22Rv1 (cell line): ENCODE measurements at regions not wholly inside any gene's neighbourhood (a gene's known extent, or its start where the extent isn't known, plus 50 kb on each side); places are given as distances from the start of the nearest gene placed in this dataset.

Experiments
- ZFX ChIP-seq: fragments of 450-650 bp; IDR thresholded peaks from 2 replicates; pipeline ENCODE4 v1.6.1; 2017; ENCODE audit warnings: antibody characterized with exemption, borderline replicate concordance
- TF ChIP-seq, protein P1 (sequence below): fragments of 450-650 bp; IDR thresholded peaks from 2 replicates; pipeline ENCODE4 v1.5.1; 2017; ENCODE audit warnings: mild to moderate bottlenecking

DNA sequence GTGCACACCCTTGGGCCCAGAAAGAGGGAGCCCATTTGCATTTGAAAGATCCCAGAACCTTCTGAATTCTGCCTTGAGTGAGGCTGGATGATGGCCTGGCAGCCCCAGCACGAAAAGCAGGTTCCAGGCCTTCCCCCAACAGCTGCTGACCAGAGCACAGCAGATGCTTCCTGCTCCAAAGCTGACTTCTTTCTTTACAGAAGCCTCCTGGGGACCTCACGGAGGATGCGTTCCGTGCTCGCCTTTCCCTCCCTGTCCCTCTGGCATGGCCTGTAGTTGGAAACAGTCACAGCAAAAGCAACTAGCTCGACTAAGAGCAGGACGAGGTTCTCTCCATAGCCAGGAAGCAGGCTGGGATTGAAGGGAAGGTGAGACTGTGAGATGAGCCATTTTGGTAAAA, 107.7 kb upstream of the B3GAT1 start:
- TF ChIP-seq, protein P1, sequence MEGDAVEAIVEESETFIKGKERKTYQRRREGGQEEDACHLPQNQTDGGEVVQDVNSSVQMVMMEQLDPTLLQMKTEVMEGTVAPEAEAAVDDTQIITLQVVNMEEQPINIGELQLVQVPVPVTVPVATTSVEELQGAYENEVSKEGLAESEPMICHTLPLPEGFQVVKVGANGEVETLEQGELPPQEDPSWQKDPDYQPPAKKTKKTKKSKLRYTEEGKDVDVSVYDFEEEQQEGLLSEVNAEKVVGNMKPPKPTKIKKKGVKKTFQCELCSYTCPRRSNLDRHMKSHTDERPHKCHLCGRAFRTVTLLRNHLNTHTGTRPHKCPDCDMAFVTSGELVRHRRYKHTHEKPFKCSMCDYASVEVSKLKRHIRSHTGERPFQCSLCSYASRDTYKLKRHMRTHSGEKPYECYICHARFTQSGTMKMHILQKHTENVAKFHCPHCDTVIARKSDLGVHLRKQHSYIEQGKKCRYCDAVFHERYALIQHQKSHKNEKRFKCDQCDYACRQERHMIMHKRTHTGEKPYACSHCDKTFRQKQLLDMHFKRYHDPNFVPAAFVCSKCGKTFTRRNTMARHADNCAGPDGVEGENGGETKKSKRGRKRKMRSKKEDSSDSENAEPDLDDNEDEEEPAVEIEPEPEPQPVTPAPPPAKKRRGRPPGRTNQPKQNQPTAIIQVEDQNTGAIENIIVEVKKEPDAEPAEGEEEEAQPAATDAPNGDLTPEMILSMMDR, result no peak
- no peak for TF ChIP-seq ZFX
